ENCODE measurements at regions not wholly inside any gene's neighbourhood (a gene's known extent, or its start where the extent isn't known, plus 50 kb on each side); places are given as distances from the start of the nearest gene placed in this dataset.

GRCh38 chr6:71474942-71475341 lies 186.3 kb downstream of the OGFRL1 start:
- no peak overlapping the region for H3K4me3 ChIP-seq (ENCODE audit: low read depth, low read length)
- ChIA-PET CTCF (interaction anchor here (0.6 kb wide), 1 partner anchor 86 kb away, joined by 3 read pairs; no protein-coding TSS in a partner anchor), POLR2A (no interaction called here)
- no peak overlapping the region for H3K27ac ChIP-seq (ENCODE audit: extremely low read depth, low read depth, low read length)
- H3K9me3 ChIP-seq (ENCODE audit: control insufficient read depth, insufficient read depth, low read depth, low read length), result no peaks in the 10 kb centered on the region
- no peak for TF ChIP-seq PRDM10 (tag by site-specific recombination; IDR thresholded peaks at IDR 0.05)
- TF ChIP-seq KLF17 (tag by site-specific recombination; IDR thresholded peaks at IDR 0.05), result no peak
- no peak for TF ChIP-seq ZNF211 (tag by site-specific recombination; IDR thresholded peaks at IDR 0.05; ENCODE audit: low read depth)
- TF ChIP-seq, protein P1, sequence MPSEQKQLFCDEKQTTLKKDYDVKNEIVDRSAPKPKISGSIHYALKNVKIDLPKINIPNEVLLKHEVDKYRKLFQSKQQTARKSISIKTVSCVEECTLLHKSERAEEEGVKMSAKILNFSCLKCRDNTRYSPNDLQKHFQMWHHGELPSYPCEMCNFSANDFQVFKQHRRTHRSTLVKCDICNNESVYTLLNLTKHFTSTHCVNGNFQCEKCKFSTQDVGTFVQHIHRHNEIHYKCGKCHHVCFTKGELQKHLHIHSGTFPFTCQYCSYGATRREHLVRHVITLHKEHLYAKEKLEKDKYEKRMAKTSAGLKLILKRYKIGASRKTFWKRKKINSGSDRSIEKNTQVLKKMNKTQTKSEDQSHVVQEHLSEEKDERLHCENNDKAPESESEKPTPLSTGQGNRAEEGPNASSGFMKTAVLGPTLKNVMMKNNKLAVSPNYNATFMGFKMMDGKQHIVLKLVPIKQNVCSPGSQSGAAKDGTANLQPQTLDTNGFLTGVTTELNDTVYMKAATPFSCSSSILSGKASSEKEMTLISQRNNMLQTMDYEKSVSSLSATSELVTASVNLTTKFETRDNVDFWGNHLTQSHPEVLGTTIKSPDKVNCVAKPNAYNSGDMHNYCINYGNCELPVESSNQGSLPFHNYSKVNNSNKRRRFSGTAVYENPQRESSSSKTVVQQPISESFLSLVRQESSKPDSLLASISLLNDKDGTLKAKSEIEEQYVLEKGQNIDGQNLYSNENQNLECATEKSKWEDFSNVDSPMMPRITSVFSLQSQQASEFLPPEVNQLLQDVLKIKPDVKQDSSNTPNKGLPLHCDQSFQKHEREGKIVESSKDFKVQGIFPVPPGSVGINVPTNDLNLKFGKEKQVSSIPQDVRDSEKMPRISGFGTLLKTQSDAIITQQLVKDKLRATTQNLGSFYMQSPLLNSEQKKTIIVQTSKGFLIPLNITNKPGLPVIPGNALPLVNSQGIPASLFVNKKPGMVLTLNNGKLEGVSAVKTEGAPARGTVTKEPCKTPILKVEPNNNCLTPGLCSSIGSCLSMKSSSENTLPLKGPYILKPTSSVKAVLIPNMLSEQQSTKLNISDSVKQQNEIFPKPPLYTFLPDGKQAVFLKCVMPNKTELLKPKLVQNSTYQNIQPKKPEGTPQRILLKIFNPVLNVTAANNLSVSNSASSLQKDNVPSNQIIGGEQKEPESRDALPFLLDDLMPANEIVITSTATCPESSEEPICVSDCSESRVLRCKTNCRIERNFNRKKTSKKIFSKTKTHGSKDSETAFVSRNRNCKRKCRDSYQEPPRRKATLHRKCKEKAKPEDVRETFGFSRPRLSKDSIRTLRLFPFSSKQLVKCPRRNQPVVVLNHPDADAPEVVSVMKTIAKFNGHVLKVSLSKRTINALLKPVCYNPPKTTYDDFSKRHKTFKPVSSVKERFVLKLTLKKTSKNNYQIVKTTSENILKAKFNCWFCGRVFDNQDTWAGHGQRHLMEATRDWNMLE (tag by site-specific recombination; conservative IDR thresholded peaks at IDR 0.05; ENCODE audit: low read depth), result no peak
- TF ChIP-seq ZNF660 (tag by site-specific recombination; IDR thresholded peaks at IDR 0.05), result no peak
- no peak for TF ChIP-seq CTCF (tag by site-specific recombination; IDR thresholded peaks at IDR 0.05)
- no peak for TF ChIP-seq ZNF10 (tag by site-specific recombination; IDR thresholded peaks at IDR 0.05)
- no peak for TF ChIP-seq GFI1B (tag by site-specific recombination; IDR thresholded peaks at IDR 0.05)
- no peak for TF ChIP-seq ZNF433 (tag by site-specific recombination; IDR thresholded peaks at IDR 0.05; ENCODE audit: low read depth)
- TF ChIP-seq ZNF121 (tag by site-specific recombination; IDR thresholded peaks at IDR 0.05), result no peak
- no peak for TF ChIP-seq ZBTB48 (tag by site-specific recombination; IDR thresholded peaks at IDR 0.05)
- no peak for TF ChIP-seq ZNF19 (tag by site-specific recombination; IDR thresholded peaks at IDR 0.05; ENCODE audit: low read depth)
- TF ChIP-seq ZNF623 (tag by site-specific recombination; IDR thresholded peaks at IDR 0.05), result no peak
- no peak for TF ChIP-seq ZNF529 (tag by site-specific recombination; IDR thresholded peaks at IDR 0.05; ENCODE audit: insufficient replicate concordance)
- TF ChIP-seq ZNF394 (tag by site-specific recombination; IDR thresholded peaks at IDR 0.05; ENCODE audit: borderline replicate concordance), result no peak
- TF ChIP-seq ZNF488 (tag by site-specific recombination; IDR thresholded peaks at IDR 0.05), result no peak
- TF ChIP-seq, protein P2, sequence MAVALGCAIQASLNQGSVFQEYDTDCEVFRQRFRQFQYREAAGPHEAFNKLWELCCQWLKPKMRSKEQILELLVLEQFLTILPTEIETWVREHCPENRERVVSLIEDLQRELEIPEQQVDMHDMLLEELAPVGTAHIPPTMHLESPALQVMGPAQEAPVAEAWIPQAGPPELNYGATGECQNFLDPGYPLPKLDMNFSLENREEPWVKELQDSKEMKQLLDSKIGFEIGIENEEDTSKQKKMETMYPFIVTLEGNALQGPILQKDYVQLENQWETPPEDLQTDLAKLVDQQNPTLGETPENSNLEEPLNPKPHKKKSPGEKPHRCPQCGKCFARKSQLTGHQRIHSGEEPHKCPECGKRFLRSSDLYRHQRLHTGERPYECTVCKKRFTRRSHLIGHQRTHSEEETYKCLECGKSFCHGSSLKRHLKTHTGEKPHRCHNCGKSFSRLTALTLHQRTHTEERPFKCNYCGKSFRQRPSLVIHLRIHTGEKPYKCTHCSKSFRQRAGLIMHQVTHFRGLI (tag by site-specific recombination; IDR thresholded peaks at IDR 0.05), result no peak
- TF ChIP-seq SP7 (tag by site-specific recombination; IDR thresholded peaks at IDR 0.05), result no peak
- TF ChIP-seq ZFP69B (tag by site-specific recombination; IDR thresholded peaks at IDR 0.05), result no peak
- no peaks in the 10 kb centered on the region for H3K36me3 ChIP-seq (ENCODE audit: control insufficient read depth in 2 of 2, insufficient read depth in 1 of 2, low read length in 2 of 2)
- H3K4me1 ChIP-seq (ENCODE audit: control insufficient read depth, insufficient read depth, low read length), result no peaks in the 10 kb centered on the region
